HG03064 (cell line): ENCODE measurements at regions not wholly inside any gene's neighbourhood (a gene's known extent, or its start where the extent isn't known, plus 50 kb on each side); places are given as distances from the start of the nearest gene placed in this dataset.

Experiments used
- ATAC-seq: cut with Tn5 transposase; IDR thresholded peaks from one replicate; pipeline ENCODE4 v1.9.1; 2021; ENCODE audit warnings: low read depth; ENCODE audit not compliant: unreplicated experiment

DNA sequence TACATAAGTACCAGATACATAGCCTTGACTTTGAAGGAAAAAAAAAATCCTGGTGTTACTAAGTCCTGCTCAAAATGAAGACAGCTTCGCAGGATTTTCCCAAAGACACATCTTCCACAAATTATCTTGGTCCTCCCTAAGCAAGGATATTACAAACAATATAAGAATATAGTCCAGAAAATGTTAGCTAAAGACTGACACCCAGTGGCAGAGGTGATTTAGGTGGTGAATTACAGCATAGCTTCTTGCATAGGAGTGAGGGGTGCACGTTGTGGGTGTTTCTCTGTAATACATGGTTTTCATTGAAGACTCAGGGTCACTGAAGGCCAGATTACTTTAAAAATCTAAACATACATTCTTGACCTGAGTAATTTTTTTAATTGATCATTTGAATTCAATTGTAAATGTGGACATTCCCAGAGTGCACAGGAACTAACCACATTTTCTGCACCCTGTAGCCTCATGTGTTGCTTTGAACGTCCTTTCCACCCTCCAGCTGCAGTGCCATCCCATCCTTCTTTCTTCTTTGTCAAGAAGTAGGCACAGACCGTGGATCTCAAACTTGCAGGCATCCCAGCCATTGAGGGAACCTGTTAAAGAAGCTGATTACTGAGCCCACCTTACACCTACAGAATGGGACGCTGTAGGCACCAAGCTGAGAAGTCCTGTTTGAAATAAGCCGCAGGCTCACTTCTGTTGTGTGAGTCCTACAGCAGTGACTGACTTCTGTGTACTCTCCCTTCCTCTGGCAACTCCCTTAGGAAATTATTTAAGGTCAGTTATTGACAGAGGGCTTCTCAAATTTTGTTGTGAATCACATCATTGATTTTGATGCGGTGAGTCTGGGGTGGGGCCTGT lies 102.6 kb downstream of the PERP start:
- no peak for ATAC-seq

DNA sequence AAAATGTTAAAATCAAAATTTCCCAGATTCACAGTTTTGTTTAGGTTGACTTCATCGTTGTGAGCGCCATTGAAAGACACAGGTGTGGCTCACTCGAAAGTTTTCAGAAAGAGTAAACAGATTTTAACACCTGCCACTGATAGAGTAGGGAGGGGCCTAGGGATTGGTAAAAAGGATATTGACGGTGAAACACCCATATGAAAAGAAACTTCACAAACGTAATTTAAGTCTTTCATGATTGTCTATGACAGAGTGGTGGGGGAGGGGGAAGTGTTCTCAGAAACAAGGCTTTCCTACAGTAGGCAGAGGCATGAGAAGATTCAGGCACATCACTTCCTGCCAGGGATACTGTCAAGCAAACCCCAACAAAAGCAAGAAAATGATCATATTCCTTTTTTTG lies 101.4 kb downstream of the PERP start:
- ATAC-seq, result no peak

DNA sequence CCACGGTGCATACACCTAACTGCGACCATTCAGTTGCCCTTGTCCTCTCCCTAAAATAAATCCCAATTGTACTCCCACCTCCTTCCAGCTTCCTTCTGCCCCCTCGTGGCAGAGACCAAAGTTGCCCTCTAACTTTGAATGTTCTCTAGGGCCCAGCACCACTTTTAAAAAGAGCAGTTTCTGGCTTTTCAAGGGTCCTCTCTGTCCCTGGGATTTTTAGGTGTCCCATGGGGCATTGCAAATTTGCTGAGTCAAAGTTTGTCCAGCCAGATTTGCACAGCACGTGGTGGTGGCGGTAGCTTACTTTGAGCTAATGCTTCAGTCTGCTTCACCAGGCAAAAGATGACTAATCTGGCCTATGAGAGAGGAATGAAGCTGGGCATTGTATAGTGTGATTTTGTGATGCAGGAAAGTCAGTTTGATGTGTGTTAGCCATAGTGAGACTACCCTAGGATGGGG lies 100.2 kb downstream of the PERP start:
- no peak for ATAC-seq

DNA sequence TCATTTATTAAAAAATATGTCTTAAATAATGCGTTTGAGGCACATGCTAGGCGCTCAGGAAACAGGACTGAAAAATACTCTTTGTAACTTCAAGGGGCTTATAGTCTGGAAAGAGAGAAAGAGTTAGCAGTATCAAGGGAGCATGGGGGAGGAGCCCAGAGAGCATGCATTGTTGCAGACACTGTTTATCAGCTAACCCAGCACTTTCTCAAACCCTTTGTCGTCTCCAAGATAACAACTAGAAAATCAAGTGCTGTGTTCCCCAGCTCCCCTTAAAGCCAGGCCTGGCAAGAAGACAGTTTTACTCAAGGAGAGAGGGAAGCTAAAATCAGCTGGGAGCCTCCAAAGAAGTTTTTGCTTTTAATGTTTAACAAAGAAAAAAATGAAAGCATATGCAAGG lies 98.4 kb downstream of the PERP start:
- no peak for ATAC-seq

DNA sequence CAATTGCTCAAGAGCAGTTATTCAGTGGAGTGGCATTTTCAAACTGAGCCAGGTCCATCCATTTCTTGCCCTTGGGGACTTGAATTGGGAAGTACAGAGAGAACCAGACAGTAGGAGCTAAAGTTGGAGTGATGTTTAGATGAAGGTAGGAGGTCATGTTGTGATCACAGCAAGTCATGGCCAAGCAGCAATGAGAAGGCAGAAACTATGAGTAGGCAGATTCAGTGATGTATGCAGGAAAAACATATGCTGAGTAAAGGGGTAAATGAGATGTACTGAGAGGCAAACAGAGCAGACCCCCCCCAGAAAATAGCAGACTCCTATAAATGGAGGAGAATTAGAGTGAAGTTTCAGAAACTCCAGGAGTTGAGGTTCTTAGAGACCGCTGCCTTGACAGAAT lies 95.8 kb downstream of the PERP start:
- ATAC-seq, result no peak

DNA sequence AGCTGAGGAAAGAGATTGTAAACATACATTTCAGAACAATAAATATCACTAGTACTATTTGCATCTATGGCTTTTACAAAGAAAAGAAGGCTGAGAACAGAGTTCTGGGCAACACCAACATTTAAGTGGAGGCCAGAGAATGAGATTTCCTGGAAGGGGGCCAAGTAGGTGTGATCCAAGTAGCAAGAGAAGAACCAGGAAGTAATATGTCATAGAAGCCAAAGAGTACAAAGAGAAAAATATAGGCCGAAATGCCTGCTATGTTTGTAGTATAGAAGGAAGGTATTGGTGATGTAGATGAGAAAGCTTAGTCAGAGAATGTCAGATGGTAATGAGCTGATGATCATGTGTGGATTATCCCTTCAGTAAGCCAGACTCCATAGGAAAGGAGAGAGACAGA lies 94.5 kb downstream of the PERP start:
- ATAC-seq, result no peak

DNA sequence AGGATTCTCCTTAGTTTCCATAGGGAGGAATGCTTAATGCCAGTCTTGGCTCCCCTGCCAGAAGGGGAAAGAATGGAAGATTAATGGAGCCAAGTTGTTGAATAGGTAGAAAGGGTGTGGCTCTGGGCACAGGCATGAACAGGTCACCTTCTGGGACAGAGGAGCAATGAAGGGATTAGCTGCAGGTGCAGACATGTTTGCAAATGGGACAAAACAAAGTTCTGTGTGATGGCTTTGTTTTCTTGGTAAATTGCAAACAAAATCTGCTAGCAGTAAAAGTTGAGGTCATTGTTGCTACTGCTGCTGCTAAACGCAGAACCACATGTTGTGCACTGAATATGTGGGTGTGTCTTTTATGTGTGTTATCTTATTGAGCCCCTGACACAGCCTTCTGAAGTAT lies 93.3 kb downstream of the PERP start:
- no peak for ATAC-seq

DNA sequence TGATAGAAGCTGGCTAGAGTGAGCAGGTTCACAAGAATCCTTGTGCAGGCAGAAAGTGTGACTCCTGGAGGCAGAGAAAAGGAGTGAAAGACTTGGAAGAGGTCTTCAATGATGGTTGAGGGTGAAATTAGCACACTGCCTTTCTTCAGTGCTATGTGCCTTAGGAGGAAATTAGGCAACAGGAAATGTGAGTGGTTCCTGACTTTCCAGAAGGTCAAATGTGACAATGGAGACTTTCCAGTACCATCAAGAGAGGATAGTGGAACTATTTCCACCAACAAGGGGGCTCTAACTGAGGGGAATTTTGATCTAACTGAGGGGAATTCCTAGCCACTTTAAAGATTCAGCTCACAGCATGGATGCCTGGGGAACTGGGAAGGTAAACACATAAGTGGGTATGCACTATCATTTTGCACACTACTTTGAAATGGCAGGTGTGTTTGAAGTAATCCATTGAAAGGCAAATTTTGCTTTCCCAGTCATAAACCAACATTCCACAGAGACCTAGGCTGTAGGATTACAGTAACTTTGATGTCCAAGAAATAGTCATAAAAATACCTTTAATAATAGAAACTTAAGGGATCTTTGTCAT lies 90.0 kb downstream of the PERP start:
- no peak for ATAC-seq

DNA sequence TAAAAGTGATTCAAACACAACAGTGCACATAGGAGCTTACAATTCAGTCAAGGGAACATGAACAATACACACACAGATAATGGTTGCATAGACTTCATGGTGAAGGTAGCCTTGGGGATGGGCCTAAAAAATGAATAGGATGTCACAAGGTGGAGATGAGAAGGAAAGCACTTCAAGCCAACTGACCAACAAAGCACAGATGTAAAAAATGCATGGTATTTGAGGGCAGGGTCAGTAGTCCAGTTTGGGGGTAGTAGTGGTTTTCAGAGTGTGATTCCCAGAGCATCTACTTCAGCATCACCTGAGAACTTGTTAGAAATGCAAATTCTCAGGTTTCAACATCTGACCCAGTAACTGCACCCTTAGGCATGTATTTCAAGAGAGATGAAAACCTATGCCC lies 88.9 kb downstream of the PERP start:
- no peak for ATAC-seq

DNA sequence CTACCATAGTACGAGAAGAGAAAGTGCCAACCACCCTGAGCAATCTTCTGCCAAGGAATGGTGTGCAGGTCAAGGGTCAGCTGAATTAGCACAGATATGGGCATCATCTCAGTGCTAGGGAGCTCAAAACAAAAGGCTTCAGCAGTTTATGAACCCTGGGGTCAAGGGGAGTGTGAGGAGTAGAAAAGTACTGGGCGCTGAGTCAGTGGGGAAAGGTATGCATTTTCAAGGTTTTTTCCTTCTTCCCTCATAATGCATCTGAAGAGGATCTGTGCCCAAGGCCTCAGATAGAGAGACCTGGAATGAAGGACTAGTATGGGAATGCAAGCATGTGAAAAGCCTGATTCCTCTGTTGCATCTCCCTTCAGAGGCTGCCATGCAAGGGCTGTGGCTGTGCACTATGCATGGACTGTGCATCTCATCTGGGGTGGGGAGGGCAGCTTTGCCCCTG lies 81.7 kb downstream of the PERP start:
- ATAC-seq, result no peak

DNA sequence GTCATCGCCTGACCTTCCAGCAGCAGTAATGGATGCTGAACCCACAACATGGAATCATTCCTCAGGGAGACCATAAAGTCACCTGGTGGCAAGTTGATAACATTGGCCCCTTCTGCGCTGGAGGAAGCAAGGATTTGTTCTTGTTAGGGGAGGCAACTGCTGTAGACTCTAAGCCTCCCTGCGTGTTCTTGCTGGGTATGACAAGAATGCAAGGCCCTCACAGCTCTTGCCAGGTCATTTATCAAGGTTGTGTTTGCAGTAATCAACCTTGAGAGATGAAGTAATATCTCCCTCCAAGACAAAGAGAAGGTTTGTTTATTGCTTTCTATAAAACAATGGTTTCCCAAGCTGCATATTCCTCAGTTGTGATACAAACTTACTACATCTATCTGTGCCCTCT lies 80.9 kb downstream of the PERP start:
- ATAC-seq, result no peak

DNA sequence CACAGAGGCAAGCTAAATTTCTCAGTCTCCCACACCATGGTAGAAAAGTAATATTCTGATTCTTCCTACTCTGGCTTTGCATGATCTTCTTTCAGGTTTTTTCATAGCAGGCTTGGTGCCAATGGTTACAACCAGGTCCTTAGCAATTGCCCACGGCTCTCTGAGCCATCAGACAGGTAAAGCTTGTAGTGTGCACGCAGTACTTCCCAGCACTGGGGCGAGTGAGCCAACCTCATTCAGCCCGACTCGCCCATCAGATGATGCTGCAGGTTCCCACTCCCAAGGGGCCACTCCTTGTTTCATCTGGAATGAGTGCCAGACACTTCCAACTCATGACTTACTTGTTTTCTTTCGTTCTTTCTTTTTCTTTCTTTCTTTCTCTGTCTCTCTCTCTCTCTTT lies 78.3 kb downstream of the PERP start:
- no peak for ATAC-seq

DNA sequence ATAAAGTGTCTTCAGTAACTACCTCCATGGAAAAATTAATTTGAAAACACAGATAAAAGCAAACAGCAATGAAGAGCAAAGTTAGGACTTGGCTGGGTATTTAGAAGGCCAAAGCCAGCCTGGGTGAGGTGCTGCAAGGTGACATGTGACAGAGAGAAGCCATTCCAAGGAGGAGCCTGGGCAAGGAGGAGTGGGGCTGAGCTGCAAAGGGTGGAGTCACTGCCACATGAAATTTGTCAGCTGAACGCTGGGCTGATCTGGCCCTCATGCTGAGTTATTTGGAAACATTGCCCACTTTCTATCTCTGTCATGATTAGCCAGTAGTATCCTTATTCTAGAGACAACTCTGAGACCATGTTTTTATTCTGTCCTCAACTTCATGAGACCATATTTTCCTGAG lies 76.3 kb downstream of the PERP start:
- ATAC-seq, result no peak

DNA sequence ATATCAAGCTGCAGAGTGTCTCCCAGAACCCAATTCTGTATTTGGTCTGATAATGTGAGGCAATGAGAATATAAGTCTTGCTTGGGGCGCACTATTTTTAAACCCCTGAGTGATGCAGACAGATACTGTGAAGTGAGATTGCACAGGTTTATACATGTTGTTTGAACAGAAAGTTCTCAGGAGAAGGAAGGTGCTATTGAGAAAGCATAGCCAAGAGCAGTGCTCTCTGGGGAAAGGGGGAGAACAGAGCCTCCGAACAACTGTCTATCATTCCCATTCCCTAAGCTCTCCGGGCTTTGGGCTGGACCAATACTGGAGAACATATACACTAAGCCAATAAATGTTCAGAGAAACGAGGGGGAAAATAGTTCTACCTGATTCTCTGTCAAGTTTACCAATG lies 75.8 kb downstream of the PERP start:
- ATAC-seq, result no peak

DNA sequence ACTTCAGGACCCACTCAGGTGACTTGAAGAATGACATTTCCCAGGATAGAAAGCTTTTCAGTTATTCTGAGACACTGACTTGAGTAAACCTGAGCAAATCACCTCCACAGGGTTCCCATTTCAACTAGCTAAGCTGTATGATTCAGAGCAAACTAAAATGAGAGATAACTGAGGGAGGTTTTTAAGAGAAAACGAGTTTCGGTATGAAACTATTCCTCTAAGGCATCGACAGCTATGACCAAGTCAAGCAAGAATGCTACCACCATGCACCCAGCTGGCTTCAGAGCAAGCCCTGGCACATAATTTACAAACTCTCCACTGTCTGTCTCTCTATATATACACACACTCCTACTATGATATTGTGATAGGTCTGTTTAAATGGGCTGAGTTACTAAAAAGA lies 75.4 kb downstream of the PERP start:
- no peak for ATAC-seq

DNA sequence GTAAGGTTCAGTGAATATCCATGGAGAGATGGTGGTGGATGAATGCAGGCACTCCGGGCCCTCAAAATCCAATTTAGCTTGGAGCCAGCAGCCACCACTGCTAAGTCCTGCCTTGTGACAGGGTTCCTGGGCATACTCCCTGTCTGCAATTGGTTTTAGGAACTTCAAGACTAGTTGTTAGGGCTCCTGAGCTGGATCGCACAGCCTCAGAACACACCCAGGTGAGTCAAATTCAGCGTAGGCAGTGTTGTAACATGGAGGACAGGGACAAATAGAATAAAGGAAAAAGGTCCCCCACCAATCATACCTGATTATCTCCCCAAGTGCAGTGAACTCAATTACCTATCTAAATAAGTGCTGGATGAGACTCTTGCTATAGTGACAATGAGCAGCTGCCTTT lies 74.6 kb downstream of the PERP start:
- no peak for ATAC-seq

DNA sequence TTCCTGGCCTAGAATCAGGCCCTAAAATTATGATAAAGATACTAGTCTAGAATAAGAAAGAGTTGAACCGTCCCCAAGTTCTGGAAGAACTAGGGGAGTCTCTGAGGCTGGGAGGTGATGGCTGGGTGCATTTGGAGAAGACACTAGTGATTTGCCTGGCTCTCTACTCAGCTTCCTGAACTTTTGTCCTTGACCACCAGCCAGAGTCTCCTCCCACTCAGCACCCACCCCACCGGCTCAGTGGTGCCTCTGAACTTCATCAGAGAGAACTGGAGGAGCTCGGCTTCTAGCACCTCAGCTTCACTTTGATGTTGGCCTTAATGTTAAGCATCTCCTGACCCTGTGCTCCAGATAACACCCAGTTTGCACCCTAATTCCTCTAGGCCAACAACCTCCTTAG lies 73.0 kb downstream of the PERP start:
- no peak for ATAC-seq

DNA sequence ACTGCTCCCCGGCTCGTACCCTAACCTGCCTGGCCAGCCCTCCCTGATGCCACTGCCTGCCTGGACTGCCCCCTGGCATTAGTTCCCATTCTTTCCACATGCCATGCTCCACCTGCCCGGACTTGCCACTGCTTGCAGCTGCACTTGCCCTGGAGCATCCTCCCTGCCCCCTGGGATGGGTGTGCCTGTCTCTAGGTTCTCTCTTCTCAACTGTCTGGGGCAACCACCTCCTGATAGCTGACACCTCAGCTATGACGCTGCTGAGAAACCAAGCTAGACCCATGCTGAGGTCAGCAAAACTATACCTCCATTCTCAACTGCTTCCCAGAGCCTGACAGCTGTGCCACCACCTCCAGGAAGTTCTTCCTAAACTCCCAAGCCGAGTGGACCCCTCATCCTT lies 72.1 kb downstream of the PERP start:
- ATAC-seq, result no peak

DNA sequence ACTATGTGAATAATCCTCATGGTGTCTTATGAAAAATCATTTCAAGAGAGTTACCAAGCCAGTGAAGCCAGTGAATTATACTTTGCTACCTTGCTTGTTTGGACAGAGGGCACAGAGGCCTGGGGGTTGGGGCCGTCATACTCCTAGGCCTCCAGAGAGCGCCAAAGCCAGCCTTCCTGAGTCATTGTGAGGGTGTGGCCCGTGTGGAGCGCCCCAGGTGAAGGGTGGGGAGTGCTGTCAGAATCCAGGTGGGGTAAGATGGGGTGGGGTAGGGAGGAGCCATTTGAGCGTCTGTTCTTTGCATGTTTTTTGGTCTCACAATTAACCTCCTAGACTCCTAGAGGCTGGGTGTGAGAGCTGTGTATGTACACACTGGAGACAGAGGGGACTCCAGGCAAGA lies 71.1 kb downstream of the PERP start:
- no peak for ATAC-seq

DNA sequence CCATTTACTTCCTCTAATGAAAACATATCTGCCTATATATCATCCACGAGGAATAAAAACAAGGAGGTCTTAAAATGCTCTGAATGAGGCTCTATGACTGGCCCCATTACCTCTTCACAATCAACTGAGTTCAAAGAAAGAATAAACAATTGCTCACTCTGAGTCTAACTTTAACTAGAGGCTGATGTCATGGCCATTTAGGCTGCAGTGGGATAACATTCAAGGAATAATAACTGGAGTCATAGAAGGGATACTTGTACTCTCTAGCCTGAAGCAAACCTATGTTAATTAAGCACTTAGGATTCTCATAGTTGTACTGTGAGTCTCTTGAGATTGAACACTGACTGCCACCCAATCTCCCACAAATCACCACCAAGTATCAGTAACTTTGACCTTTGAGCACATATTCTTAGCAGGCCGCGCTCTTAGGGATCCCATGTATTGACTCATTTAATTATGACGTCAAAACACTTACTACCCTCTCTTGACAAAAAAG lies 70.2 kb downstream of the PERP start:
- no peak for ATAC-seq

DNA sequence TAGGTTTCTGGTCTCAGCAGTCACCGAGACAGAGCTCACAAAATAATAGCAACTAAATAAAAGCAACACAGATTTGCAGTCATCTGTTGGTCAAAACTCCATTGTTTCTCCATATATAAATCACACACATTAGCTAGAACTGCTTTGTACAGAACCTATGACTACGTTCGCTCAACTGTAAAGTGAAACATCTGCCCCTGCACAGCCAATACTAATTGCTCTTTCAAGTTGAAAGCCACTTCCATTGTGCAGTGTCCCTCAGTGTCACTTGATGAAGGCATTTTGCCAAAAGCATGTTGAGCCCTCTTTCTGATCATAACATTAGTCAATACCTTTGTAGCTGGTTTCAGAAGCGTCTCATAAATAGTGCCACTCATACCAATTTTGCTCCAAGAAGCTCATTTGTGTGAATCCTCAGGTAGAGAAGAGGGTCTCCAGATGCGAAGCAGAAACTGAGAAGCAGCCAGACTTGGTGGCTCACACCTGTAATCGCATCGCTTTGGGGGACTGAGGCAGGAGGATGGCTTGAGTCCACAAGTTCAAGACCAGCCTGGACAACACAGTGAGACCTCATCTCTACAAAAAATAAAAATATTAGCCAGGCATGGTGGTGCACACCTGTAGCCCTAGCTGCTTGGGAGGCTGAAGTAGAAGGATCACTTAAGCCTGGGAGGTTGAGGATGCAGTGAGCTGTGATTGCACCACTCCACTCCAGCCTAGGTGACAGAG lies 68.9 kb downstream of the PERP start:
- no peak for ATAC-seq
